A673 (cell line): ENCODE measurements at regions not wholly inside any gene's neighbourhood (a gene's known extent, or its start where the extent isn't known, plus 50 kb on each side); places are given as distances from the start of the nearest gene placed in this dataset.

Experiments
- BruUV-seq: library from RNA; stranded (reverse); fragments of 400-500 nt; replicated peaks from 2 replicates; lab custom pipeline; 2021; lab: Mats Ljungman, UMichigan
- CTCF ChIA-PET: fragments of 300-600 bp; sonication (Branson Sonifier 250); formaldehyde crosslinking; loops from one replicate; lab custom pipeline; 2022; ENCODE audit warnings: antibody characterized with exemption; lab: Charles Lee
- POLR2A ChIA-PET: fragments of 300-600 bp; sonication (Branson Sonifier 250); formaldehyde crosslinking; loops from one replicate; lab custom pipeline; 2022; ENCODE audit warnings: antibody characterized with exemption; ENCODE audit not compliant: low non-redundant PET; lab: Charles Lee
- DNase-seq: peaks from one replicate; pipeline ENCODE4 v3.0.0-alpha.2; 2015; ENCODE audit warnings: low spot score
- H3K27ac ChIP-seq: fragments of 200-600 bp; sonication (generic); 2 replicates; pipeline ENCODE4 v1.5.1; 2016; ENCODE audit warnings: mixed run types, low read depth, mild to moderate bottlenecking, mixed read lengths, antibody characterized with exemption, low read length; ENCODE audit not compliant: poor library complexity, severe bottlenecking
- H3K27me3 ChIP-seq: fragments of 200-600 bp; sonication (generic); replicated peaks from 2 replicates; pipeline ENCODE4 v1.6.1; 2017; ENCODE audit warnings: mixed run types, low read depth, mild to moderate bottlenecking, mixed read lengths, antibody characterized with exemption, low read length; ENCODE audit not compliant: insufficient read depth, poor library complexity
- H3K36me3 ChIP-seq: fragments of 200-600 bp; sonication (generic); 2 replicates; pipeline ENCODE4 v1.6.1; 2016; ENCODE audit warnings: mixed run types, mild to moderate bottlenecking, mixed read lengths, antibody characterized with exemption, low read length; ENCODE audit not compliant: insufficient read depth, poor library complexity, severe bottlenecking
- H3K4me1 ChIP-seq: fragments of 200-600 bp; sonication (generic); 2 replicates; pipeline ENCODE4 v1.6.1; 2017; ENCODE audit warnings: mixed run types, mild to moderate bottlenecking, mixed read lengths, antibody characterized with exemption, low read length; ENCODE audit not compliant: insufficient read depth, poor library complexity, severe bottlenecking
- H3K4me3 ChIP-seq: fragments of 200-600 bp; sonication (generic); 2 replicates; pipeline ENCODE4 v1.5.1; 2016; ENCODE audit warnings: low read depth, mixed run types, mild to moderate bottlenecking, mixed read lengths, low read length; ENCODE audit not compliant: poor library complexity, severe bottlenecking
- H3K9me3 ChIP-seq: fragments of 200-600 bp; sonication (generic); 2 replicates; pipeline ENCODE4 v1.6.1; 2016; ENCODE audit warnings: mixed run types, low read depth, mild to moderate bottlenecking, mixed read lengths, antibody characterized with exemption, low read length; ENCODE audit not compliant: poor library complexity, severe bottlenecking
- CTCF ChIP-seq: fragments of 300-800, 200-600 bp; sonication (generic); conservative IDR thresholded peaks from 2 replicates; pipeline ENCODE4 v1.5.1; 2017; ENCODE audit warnings: low read depth, mild to moderate bottlenecking, antibody characterized with exemption, low read length, moderate library complexity, mixed read lengths
- EZH2 ChIP-seq: fragments of 200-600 bp; sonication (generic); IDR thresholded peaks from 2 replicates; pipeline ENCODE4 v1.6.1; 2017; ENCODE audit warnings: borderline replicate concordance, low read depth, mild to moderate bottlenecking, mixed read lengths, antibody characterized with exemption, low read length; ENCODE audit not compliant: poor library complexity, severe bottlenecking
- intact Hi-C: fragments of 100-400 bp; cut with micrococcal nuclease; formaldehyde crosslinking; loops from one replicate; pipeline ENCODE4 v1.10.0; 2022; ENCODE audit not compliant: unreplicated experiment

DNA sequence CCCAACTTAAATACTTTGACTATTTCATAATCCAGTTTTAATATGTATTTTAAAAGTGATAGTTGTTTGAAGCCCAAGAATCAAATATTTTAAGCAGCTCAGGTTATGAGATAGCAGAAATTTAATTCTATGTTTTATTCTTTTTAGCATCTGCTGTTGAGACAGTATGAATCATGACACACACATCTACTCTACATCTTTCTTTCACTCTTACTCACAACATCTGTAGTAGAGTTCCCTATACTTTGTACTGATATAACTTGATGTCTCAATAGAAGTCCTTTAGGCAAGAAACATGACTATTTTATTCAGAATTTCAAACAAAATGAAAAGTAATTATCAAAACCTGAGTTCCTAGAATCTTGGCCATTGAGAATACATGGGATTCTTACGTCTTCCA lies 187.9 kb upstream of the GNPDA2 start:
- no peaks in the 10 kb centered on the region for H3K4me1 ChIP-seq
- no TSS peak for BruUV-seq
- POLR2A ChIA-PET, result no interaction called here

GRCh38 chr4:44912980-44913379 lies 186.6 kb upstream of the GNPDA2 start:
- CTCF ChIA-PET, result no interaction called here
- Histone ChIP-seq H3K27ac (no peak overlapping the region), H3K4me3 (no peak overlapping the region), H3K9me3 (no peaks in the 10 kb centered on the region), H3K4me1 (no peaks in the 10 kb centered on the region), H3K36me3 (no peaks in the 10 kb centered on the region), H3K27me3 (no peaks in the 10 kb centered on the region)
- DNase-seq, result no peak
- TF ChIP-seq EZH2, result no peak
- no peak for TF ChIP-seq CTCF
- BruUV-seq, result no TSS peak
- intact Hi-C loops, result no loop called here
- POLR2A ChIA-PET, result no interaction called here

More for the DNA sequence above, 187.9 kb upstream of the GNPDA2 start:
- H3K27ac ChIP-seq, result no peak overlapping the region
- CTCF ChIA-PET, result no interaction called here
- DNase-seq, result no peak
- no peaks in the 10 kb centered on the region for H3K9me3 ChIP-seq
- intact Hi-C loops, result no loop called here
- TF ChIP-seq CTCF (no peak), EZH2 (no peak)
- H3K36me3 ChIP-seq, result no peaks in the 10 kb centered on the region
- no peaks in the 10 kb centered on the region for H3K27me3 ChIP-seq
- H3K4me3 ChIP-seq, result no peak overlapping the region

DNA sequence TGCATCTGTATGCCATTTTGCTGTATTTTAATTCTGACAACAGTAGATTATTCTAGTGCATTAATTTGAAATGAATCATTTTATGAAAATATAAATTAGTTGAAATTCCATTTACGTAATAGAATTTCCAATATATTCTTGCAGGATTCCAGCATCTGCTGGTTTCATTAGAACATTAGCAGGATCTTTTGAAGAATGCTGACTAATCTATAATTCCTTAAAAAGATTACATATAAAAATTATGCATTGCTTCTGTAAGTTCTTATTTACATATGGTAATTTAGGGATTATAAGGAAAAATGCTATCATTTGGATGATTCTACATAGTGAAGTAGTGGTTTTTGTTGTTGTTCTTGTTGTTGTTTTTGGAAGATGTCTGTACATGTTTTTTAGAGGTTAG lies 182.2 kb upstream of the GNPDA2 start:
- POLR2A ChIA-PET, result no interaction called here
- Histone ChIP-seq H3K4me1 (no peaks in the 10 kb centered on the region), H3K4me3 (no peak overlapping the region), H3K27ac (no peak overlapping the region), H3K27me3 (no peaks in the 10 kb centered on the region), H3K36me3 (no peaks in the 10 kb centered on the region), H3K9me3 (no peaks in the 10 kb centered on the region)
- intact Hi-C loops, result no loop called here
- DNase-seq, result no peak
- BruUV-seq, result no TSS peak
- CTCF ChIA-PET, result no interaction called here
- TF ChIP-seq EZH2, result no peak
- TF ChIP-seq CTCF, result no peak
